ENCODE measurements at regions not wholly inside any gene's neighbourhood (a gene's known extent, or its start where the extent isn't known, plus 50 kb on each side); places are given as distances from the start of the nearest gene placed in this dataset.

DNA sequence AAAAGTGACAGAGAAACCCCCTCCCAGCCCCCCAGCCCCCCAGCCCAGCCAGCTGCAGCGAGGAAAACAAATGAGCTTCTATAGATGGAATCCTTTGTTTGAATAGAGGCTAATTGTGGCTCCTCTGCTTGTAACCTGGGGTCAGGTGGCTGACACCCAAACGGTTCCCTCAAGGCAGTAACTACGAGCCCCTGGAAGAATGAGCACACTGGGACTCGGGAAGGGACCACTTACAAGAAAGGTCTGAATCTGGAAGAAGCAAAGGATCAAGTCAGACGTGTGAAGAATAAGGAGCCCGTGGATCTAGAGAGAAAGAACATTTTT is 108.7 kb upstream of the FUT8 start:
- H3K36me3 ChIP-seq (ENCODE audit: insufficient read depth, low read length): no peaks in the 10 kb centered on the region
- no peaks in the 10 kb centered on the region for H4K20me1 ChIP-seq (ENCODE audit: insufficient read depth, low read length)
- no peaks in the 10 kb centered on the region for H3K79me2 ChIP-seq (ENCODE audit: insufficient read depth, low read length)
- no peak overlapping the region for H2AFZ ChIP-seq (ENCODE audit: low read depth, low read length)
- no peak overlapping the region for H3K4me3 ChIP-seq (ENCODE audit: low read depth in 1 of 2, low read length in 2 of 2)
- ATAC-seq (ENCODE audit: insufficient read depth, low read depth): no peak
- H3K27ac ChIP-seq (ENCODE audit: low read length): no peak overlapping the region
- H3K9ac ChIP-seq (ENCODE audit: low read depth, low read length): no peak overlapping the region
- TF ChIP-seq, protein P1, sequence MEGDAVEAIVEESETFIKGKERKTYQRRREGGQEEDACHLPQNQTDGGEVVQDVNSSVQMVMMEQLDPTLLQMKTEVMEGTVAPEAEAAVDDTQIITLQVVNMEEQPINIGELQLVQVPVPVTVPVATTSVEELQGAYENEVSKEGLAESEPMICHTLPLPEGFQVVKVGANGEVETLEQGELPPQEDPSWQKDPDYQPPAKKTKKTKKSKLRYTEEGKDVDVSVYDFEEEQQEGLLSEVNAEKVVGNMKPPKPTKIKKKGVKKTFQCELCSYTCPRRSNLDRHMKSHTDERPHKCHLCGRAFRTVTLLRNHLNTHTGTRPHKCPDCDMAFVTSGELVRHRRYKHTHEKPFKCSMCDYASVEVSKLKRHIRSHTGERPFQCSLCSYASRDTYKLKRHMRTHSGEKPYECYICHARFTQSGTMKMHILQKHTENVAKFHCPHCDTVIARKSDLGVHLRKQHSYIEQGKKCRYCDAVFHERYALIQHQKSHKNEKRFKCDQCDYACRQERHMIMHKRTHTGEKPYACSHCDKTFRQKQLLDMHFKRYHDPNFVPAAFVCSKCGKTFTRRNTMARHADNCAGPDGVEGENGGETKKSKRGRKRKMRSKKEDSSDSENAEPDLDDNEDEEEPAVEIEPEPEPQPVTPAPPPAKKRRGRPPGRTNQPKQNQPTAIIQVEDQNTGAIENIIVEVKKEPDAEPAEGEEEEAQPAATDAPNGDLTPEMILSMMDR (IDR thresholded peaks at IDR 0.05; ENCODE audit: borderline replicate concordance, extremely low read depth, low read length, poor library complexity, severe bottlenecking): no peak
- TF ChIP-seq EZH2 (IDR thresholded peaks at IDR 0.05; ENCODE audit: borderline replicate concordance, low read depth, low read length, severe bottlenecking): no peak
- H3K4me1 ChIP-seq (ENCODE audit: insufficient read depth, low read length): no peaks in the 10 kb centered on the region
- H3K4me2 ChIP-seq (ENCODE audit: insufficient read depth, low read length): no peak overlapping the region
- H3K27me3 ChIP-seq (ENCODE audit: insufficient read depth, low read length, poor library complexity): no peaks in the 10 kb centered on the region
- H3K9me3 ChIP-seq (ENCODE audit: insufficient read depth, low read length, severe bottlenecking): no peaks in the 10 kb centered on the region
- DNase-seq: no peak

DNA sequence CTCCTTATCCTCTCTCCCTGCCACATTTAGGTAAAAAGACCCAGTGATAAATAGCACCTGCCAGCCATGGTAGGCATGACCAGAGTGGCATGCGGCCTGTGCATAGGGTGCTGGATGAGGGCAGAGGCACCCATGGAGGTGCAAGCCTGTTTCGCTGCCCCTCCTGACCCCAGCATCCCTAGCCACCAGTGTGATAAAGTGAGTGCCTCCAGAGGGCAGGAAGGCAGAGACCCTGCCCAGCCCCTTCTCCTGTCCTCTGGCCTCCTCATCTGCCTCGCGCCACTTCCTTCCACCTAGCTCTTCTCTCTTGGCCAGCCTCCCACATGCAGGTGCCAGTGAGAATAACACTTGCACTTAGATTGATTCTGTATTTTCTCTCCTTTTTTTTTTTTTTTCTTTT is 108.3 kb upstream of the FUT8 start:
- DNase-seq (no peak), ATAC-seq (ENCODE audit: insufficient read depth, low read depth) (no peak; the same call in 2 of the 3 replicates)
- H4K20me1 ChIP-seq (ENCODE audit: insufficient read depth, low read length): no peaks in the 10 kb centered on the region
- no peaks in the 10 kb centered on the region for H3K4me1 ChIP-seq (ENCODE audit: insufficient read depth, low read length)
- no peaks in the 10 kb centered on the region for H3K9me3 ChIP-seq (ENCODE audit: insufficient read depth, low read length, severe bottlenecking)
- no peak overlapping the region for H3K4me2 ChIP-seq (ENCODE audit: insufficient read depth, low read length)
- H2AFZ ChIP-seq (ENCODE audit: low read depth, low read length): no peak overlapping the region
- TF ChIP-seq, protein P1 (IDR thresholded peaks at IDR 0.05; ENCODE audit: borderline replicate concordance, extremely low read depth, low read length, poor library complexity, severe bottlenecking): no peak
- TF ChIP-seq EZH2 (IDR thresholded peaks at IDR 0.05; ENCODE audit: borderline replicate concordance, low read depth, low read length, severe bottlenecking): no peak
- no peaks in the 10 kb centered on the region for H3K27me3 ChIP-seq (ENCODE audit: insufficient read depth, low read length, poor library complexity)
- no peaks in the 10 kb centered on the region for H3K79me2 ChIP-seq (ENCODE audit: insufficient read depth, low read length)
- no peak overlapping the region for H3K9ac ChIP-seq (ENCODE audit: low read depth, low read length)
- H3K36me3 ChIP-seq (ENCODE audit: insufficient read depth, low read length): no peaks in the 10 kb centered on the region
- no peak overlapping the region for H3K4me3 ChIP-seq (ENCODE audit: low read depth in 1 of 2, low read length in 2 of 2)
- no peak overlapping the region for H3K27ac ChIP-seq (ENCODE audit: low read length)

- Histone ChIP-seq H3K4me1 (ENCODE audit: insufficient read depth, low read length) (no peaks in the 10 kb centered on the region), H3K79me2 (ENCODE audit: insufficient read depth, low read length) (no peaks in the 10 kb centered on the region), H3K4me2 (ENCODE audit: insufficient read depth, low read length) (no peak overlapping the region), H3K9ac (ENCODE audit: low read depth, low read length) (no peak overlapping the region), H3K9me3 (ENCODE audit: insufficient read depth, low read length, severe bottlenecking) (no peaks in the 10 kb centered on the region), H3K27me3 (ENCODE audit: insufficient read depth, low read length, poor library complexity) (no peaks in the 10 kb centered on the region), H3K4me3 (ENCODE audit: low read depth in 1 of 2, low read length in 2 of 2) (no peak overlapping the region), H3K36me3 (ENCODE audit: insufficient read depth, low read length) (no peaks in the 10 kb centered on the region), H2AFZ (ENCODE audit: low read depth, low read length) (no peak overlapping the region), H4K20me1 (ENCODE audit: insufficient read depth, low read length) (no peaks in the 10 kb centered on the region), H3K27ac (ENCODE audit: low read length) (no peak overlapping the region)
- no peak for TF ChIP-seq EZH2 (IDR thresholded peaks at IDR 0.05; ENCODE audit: borderline replicate concordance, low read depth, low read length, severe bottlenecking)
- TF ChIP-seq, protein P1 (IDR thresholded peaks at IDR 0.05; ENCODE audit: borderline replicate concordance, extremely low read depth, low read length, poor library complexity, severe bottlenecking): no peak
- DNase-seq (no peak), ATAC-seq (ENCODE audit: insufficient read depth, low read depth) (no peak; the same call in 2 of the 3 replicates)
Observed at GRCh38 chr14:65304963-65305362, 107.6 kb upstream of the FUT8 start.

DNA sequence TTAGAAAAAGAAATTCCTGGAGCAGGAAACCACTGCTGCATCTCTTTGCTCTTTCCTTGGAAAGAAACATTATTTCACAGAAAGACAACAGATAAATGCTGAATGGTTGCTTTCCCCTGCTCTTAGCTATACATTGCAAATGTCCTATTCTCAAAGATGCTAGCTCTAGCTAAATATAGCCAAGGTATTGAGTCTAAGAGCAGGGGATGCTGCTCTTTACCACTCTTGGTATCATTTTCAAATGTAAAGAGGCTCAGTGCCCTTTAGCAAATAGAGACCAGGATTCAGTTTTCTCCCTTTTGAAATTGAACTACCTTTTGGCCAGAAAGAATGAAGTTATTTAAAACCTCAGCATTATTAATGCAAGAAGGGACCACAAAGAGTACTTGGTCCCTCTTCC is 104.0 kb upstream of the FUT8 start:
- Histone ChIP-seq H3K4me2 (ENCODE audit: insufficient read depth, low read length) (no peak overlapping the region), H3K36me3 (ENCODE audit: insufficient read depth, low read length) (no peaks in the 10 kb centered on the region), H3K79me2 (ENCODE audit: insufficient read depth, low read length) (no peaks in the 10 kb centered on the region), H3K9ac (ENCODE audit: low read depth, low read length) (no peak overlapping the region), H3K27me3 (ENCODE audit: insufficient read depth, low read length, poor library complexity) (no peaks in the 10 kb centered on the region), H3K4me1 (ENCODE audit: insufficient read depth, low read length) (no peaks in the 10 kb centered on the region), H3K4me3 (ENCODE audit: low read depth in 1 of 2, low read length in 2 of 2) (no peak overlapping the region), H2AFZ (ENCODE audit: low read depth, low read length) (no peak overlapping the region), H4K20me1 (ENCODE audit: insufficient read depth, low read length) (no peaks in the 10 kb centered on the region), H3K27ac (ENCODE audit: low read length) (no peak overlapping the region), H3K9me3 (ENCODE audit: insufficient read depth, low read length, severe bottlenecking) (no peaks in the 10 kb centered on the region)
- TF ChIP-seq, protein P1 (IDR thresholded peaks at IDR 0.05; ENCODE audit: borderline replicate concordance, extremely low read depth, low read length, poor library complexity, severe bottlenecking): no peak
- no peak for TF ChIP-seq EZH2 (IDR thresholded peaks at IDR 0.05; ENCODE audit: borderline replicate concordance, low read depth, low read length, severe bottlenecking)
- ATAC-seq (ENCODE audit: insufficient read depth, low read depth) (no peak), DNase-seq (no peak)

All from DND-41 (cell line).